ENCODE measurements at regions not wholly inside any gene's neighbourhood (a gene's known extent, or its start where the extent isn't known, plus 50 kb on each side); places are given as distances from the start of the nearest gene placed in this dataset.

DNA sequence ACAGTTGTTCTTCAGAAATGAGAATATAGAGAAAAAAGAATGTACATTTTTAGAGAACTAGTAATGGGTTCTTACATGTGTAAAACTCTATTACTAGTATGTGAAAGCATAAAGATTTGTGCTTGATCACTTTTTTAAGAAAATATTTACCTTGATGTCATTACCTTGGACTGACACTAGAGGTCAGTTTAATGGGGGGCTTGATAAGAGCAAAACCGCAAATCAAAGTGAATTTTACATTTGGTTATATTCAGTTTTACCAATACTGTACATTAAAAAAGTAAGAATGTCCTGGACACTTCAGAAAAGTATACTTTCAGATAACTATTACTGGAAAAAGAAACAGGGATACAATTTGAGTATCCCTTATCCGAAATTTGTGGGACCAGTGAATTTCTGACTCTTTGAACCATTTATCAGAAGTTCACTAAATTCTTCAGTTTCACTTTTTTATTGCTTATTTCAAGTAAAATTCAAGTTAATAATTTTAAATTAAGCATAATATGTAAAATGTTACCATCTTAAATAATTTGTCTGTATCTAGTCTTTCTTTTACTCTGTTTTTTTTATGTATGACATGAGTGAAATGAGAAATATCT is 1149.5 kb downstream of the DSC3 start:
- TF ChIP-seq EZH2 (IDR thresholded peaks at IDR 0.05; ENCODE audit: borderline replicate concordance, low read depth, low read length, severe bottlenecking) (no peak), CTCF (IDR thresholded peaks at IDR 0.05; ENCODE audit: borderline replicate concordance, extremely low read depth, low read length, poor library complexity, severe bottlenecking) (peak; percentile 50)
